ENCODE measurements at regions not wholly inside any gene's neighbourhood (a gene's known extent, or its start where the extent isn't known, plus 50 kb on each side); places are given as distances from the start of the nearest gene placed in this dataset.

DNA sequence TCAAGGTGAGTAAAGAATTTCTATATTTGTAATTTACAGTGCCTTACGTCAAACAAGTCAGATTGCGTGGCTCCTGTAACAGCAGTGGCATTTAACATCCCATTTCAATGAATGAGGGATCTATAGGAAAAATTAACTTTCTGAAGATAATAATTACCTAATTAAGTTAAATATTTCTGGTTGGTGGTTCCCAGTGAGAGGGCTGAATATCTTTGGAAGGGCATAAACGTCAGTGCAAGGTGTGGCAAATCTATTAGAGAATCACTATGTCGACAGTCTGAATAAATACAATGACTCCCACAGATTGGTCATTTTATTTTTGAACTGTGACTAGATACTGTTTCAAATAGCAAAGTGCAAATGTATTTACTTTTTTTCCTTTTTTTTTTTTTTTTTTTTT lies 80.0 kb downstream of the S1PR1 start:
- TF ChIP-seq, protein P1, sequence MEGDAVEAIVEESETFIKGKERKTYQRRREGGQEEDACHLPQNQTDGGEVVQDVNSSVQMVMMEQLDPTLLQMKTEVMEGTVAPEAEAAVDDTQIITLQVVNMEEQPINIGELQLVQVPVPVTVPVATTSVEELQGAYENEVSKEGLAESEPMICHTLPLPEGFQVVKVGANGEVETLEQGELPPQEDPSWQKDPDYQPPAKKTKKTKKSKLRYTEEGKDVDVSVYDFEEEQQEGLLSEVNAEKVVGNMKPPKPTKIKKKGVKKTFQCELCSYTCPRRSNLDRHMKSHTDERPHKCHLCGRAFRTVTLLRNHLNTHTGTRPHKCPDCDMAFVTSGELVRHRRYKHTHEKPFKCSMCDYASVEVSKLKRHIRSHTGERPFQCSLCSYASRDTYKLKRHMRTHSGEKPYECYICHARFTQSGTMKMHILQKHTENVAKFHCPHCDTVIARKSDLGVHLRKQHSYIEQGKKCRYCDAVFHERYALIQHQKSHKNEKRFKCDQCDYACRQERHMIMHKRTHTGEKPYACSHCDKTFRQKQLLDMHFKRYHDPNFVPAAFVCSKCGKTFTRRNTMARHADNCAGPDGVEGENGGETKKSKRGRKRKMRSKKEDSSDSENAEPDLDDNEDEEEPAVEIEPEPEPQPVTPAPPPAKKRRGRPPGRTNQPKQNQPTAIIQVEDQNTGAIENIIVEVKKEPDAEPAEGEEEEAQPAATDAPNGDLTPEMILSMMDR (IDR thresholded peaks at IDR 0.05 in 8 of 11, conservative IDR thresholded peaks at IDR 0.05 in 3 of 11): no peak
- TF ChIP-seq POLR2AphosphoS5 (IDR thresholded peaks at IDR 0.05): no peak
